GM12878 (cell line): ENCODE measurements at regions not wholly inside any gene's neighbourhood (a gene's known extent, or its start where the extent isn't known, plus 50 kb on each side); places are given as distances from the start of the nearest gene placed in this dataset.

Source experiments
- ATAC-seq: fragments of 200-7000 bp; cut with Tn5 transposase; 3 replicates; pipeline ENCODE4 v1.9.1; 2020; ENCODE audit warnings: mild to moderate bottlenecking, moderate library complexity
- BruUV-seq: library from RNA; stranded (reverse); fragments of 400-500 nt; replicated peaks from 2 replicates; lab custom pipeline; 2021; lab: Mats Ljungman, UMichigan
- CTCF ChIA-PET: fragments of 300-600 bp; sonication (Branson Sonifier 250); formaldehyde crosslinking; extraction: SDS; loops from one replicate; lab custom pipeline; 2021; ENCODE audit warnings: inconsistent platforms; lab: Yijun Ruan, JAX
- POLR2A ChIA-PET: fragments of 350-600 bp; formaldehyde crosslinking; extraction: SDS; loops from one replicate; lab custom pipeline; 2021; ENCODE audit warnings: inconsistent platforms; lab: Charles Lee
- RAD21 ChIA-PET: fragments of 300-600 bp; sonication (Branson Sonifier 250); formaldehyde crosslinking; loops from one replicate; lab custom pipeline; 2023; ENCODE audit warnings: antibody characterized with exemption; ENCODE audit not compliant: unreplicated experiment; lab: Charles Lee
- SMC1A ChIA-PET: fragments of 300-600 bp; sonication (Branson Sonifier 250); formaldehyde crosslinking; loops from one replicate; lab custom pipeline; 2023; ENCODE audit not compliant: unreplicated experiment, uncharacterized antibody; lab: Charles Lee
- DNase-seq: peaks from one replicate; pipeline ENCODE4 v3.0.0-alpha.2; 2011; ENCODE audit warnings: low read depth, low spot score
- FAIRE-seq: peaks from 3 replicates; lab custom pipeline; 2011; peaks lifted over from hg19 to GRCh38; lab: Jason Lieb, UNC
- H2AFZ ChIP-seq: 2 replicates; pipeline ENCODE4 v1.6.0; 2011; ENCODE audit warnings: low read depth, low read length, control low read depth; ENCODE audit not compliant: control insufficient read depth
- H3K27ac ChIP-seq: 2 replicates; pipeline ENCODE4 v1.5.1; 2011; ENCODE audit warnings: control low read depth; ENCODE audit not compliant: control insufficient read depth, insufficient read depth
- H3K27me3 ChIP-seq, 2 experiments: replicated peaks in 1 of 2; 2 replicates each; pipeline versions ENCODE4 v1.6.0 to v1.6.1; 2011; ENCODE audit warnings: low read length in 1 of 2; ENCODE audit not compliant: control insufficient read depth in 2 of 2, insufficient read depth in 2 of 2
- H3K36me3 ChIP-seq, 2 experiments: 2 replicates each; pipeline ENCODE4 v1.5.1; 2011; ENCODE audit warnings: low read length in 1 of 2; ENCODE audit not compliant: control insufficient read depth in 2 of 2, insufficient read depth in 2 of 2
- H3K4me1 ChIP-seq: 2 replicates; pipeline ENCODE4 v1.6.1; 2011; ENCODE audit warnings: mild to moderate bottlenecking, low read length, moderate library complexity, mixed read lengths; ENCODE audit not compliant: control insufficient read depth, insufficient read depth
- H3K4me2 ChIP-seq: 2 replicates; pipeline ENCODE4 v1.6.0; 2011; ENCODE audit warnings: control low read depth; ENCODE audit not compliant: control insufficient read depth, insufficient read depth
- H3K4me3 ChIP-seq: fragments of 200-600 bp; sonication (generic); 2 replicates; pipeline ENCODE4 v1.5.1; 2016
- H3K79me2 ChIP-seq: 2 replicates; pipeline ENCODE4 v1.6.0; 2011; ENCODE audit warnings: low read length; ENCODE audit not compliant: control insufficient read depth, insufficient read depth
- H3K9ac ChIP-seq: 2 replicates; pipeline ENCODE4 v1.8.0; 2011; ENCODE audit warnings: low read length, control low read depth, mixed read lengths; ENCODE audit not compliant: control insufficient read depth, insufficient read depth
- H3K9me3 ChIP-seq: replicated peaks from 3 replicates; pipeline ENCODE4 v1.5.1; 2011; ENCODE audit warnings: mild to moderate bottlenecking, low read length; ENCODE audit not compliant: control insufficient read depth, insufficient read depth
- H4K20me1 ChIP-seq: 2 replicates; pipeline ENCODE4 v1.6.0; 2011; ENCODE audit not compliant: control insufficient read depth, insufficient read depth
- ASH2L ChIP-seq: fragments of 300-600, 200-600 bp; sonication (generic); IDR thresholded peaks from 2 replicates; pipeline ENCODE4 v1.6.1; 2017; ENCODE audit warnings: low read depth, mild to moderate bottlenecking, borderline replicate concordance
- BACH1 ChIP-seq: fragments of 450-650 bp; IDR thresholded peaks from 2 replicates; pipeline ENCODE4 v1.6.1; 2017; ENCODE audit warnings: mild to moderate bottlenecking, borderline replicate concordance
- GATAD2B ChIP-seq: fragments of 450-650 bp; conservative IDR thresholded peaks from 2 replicates; pipeline ENCODE4 v1.6.1; 2017; ENCODE audit warnings: low read depth, mild to moderate bottlenecking, moderate library complexity
- HDAC6 ChIP-seq: fragments of 200-600 bp; sonication (generic); IDR thresholded peaks from one replicate; pipeline ENCODE4 v1.8.0; 2017; ENCODE audit warnings: antibody characterized with exemption; ENCODE audit not compliant: unreplicated experiment
- IKZF1 ChIP-seq: fragments of 450-650 bp; conservative IDR thresholded peaks from 2 replicates; pipeline ENCODE4 v1.6.1; 2017; ENCODE audit warnings: antibody characterized with exemption, mild to moderate bottlenecking
- MYC ChIP-seq: IDR thresholded peaks from 2 replicates; pipeline ENCODE4 v1.6.1; 2011; ENCODE audit warnings: mild to moderate bottlenecking, low read length, moderate library complexity, inconsistent platforms; ENCODE audit not compliant: insufficient read depth, insufficient replicate concordance, insufficient read length, severe bottlenecking
- NBN ChIP-seq: fragments of 450-650 bp; IDR thresholded peaks from 2 replicates; pipeline ENCODE4 v1.6.1; 2016
- NR2C2 ChIP-seq: IDR thresholded peaks from 2 replicates; pipeline ENCODE4 v1.6.1; 2011; ENCODE audit warnings: borderline replicate concordance, low read depth; ENCODE audit not compliant: control insufficient read depth, insufficient read length
- RCOR1 ChIP-seq: conservative IDR thresholded peaks from 2 replicates; pipeline ENCODE4 v1.6.1; 2012; ENCODE audit warnings: low read depth, low read length, improper control_type of control experiment
- ZSCAN29 ChIP-seq: fragments of 450-650 bp; IDR thresholded peaks from 2 replicates; pipeline ENCODE4 v1.6.1; 2017; ENCODE audit warnings: mild to moderate bottlenecking, moderate library complexity
- WGBS: methylation state at CpG from one replicate; pipeline ENCODE4 v1.1.6; 2016; ENCODE audit warnings: low lambda C conversion rate; ENCODE audit not compliant: insufficient replicate concordance, insufficient coverage; ENCODE audit errors: missing lambda C conversion rate; 5-methylcytosine and 5-hydroxymethylcytosine counted together
- in situ Hi-C: fragments of 300-500 bp; cut with MboI; formaldehyde crosslinking; loops from 9 replicates; pipeline ENCODE4 v1.14.3; 2018; ENCODE audit warnings: mixed read lengths
- intact Hi-C: fragments of 100-400 bp; cut with micrococcal nuclease; formaldehyde crosslinking; loops from one replicate; pipeline ENCODE4 v1.14.2; 2022; ENCODE audit not compliant: unreplicated experiment
- TF ChIP-seq, protein P1 (sequence below): fragments of 450-650 bp; IDR thresholded peaks from 2 replicates; pipeline ENCODE4 v1.6.1; 2018; ENCODE audit warnings: borderline replicate concordance, mild to moderate bottlenecking; ENCODE audit not compliant: partially characterized antibody

DNA sequence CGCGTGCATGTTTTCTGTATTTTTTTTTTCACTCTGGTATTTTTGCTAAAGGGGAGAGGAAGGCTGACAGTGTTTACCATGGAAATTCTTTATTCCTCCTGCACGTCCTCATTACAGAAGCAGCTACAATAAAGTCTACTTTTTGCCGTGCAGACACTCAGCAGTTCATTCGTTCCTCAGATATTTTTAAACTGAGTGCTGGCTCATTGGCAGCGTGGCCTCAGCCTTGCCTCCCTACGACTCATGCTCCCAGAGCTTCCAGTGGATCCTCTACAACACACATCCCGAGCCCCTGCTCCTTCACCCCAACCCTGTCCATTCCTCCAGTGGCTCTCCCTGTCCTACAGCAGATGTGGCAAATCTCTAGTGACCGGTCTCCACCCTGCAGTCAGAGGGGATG, 239.2 kb upstream of the ZMIZ1 start:
- no peaks in the 10 kb centered on the region for H3K4me1 ChIP-seq
- TF ChIP-seq BACH1 (no peak), MYC (no peak), NR2C2 (no peak), ASH2L (no peak), RCOR1 (no peak), GATAD2B (no peak), IKZF1 (no peak), ZSCAN29 (no peak), NBN (no peak), HDAC6 (no peak)
- TF ChIP-seq, protein P1, sequence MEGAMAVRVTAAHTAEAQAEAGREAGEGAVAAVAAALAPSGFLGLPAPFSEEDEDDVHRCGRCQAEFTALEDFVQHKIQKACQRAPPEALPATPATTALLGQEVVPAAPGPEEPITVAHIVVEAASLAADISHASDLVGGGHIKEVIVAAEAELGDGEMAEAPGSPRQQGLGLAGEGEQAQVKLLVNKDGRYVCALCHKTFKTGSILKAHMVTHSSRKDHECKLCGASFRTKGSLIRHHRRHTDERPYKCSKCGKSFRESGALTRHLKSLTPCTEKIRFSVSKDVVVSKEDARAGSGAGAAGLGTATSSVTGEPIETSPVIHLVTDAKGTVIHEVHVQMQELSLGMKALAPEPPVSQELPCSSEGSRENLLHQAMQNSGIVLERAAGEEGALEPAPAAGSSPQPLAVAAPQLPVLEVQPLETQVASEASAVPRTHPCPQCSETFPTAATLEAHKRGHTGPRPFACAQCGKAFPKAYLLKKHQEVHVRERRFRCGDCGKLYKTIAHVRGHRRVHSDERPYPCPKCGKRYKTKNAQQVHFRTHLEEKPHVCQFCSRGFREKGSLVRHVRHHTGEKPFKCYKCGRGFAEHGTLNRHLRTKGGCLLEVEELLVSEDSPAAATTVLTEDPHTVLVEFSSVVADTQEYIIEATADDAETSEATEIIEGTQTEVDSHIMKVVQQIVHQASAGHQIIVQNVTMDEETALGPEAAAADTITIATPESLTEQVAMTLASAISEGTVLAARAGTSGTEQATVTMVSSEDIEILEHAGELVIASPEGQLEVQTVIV: no peak
- H3K9ac ChIP-seq: no peak overlapping the region
- CTCF ChIA-PET: interaction anchor here (0.6 kb wide), 1 partner anchor 75 kb away, joined by 3 read pairs; no protein-coding TSS in a partner anchor
- H3K4me2 ChIP-seq: no peak overlapping the region
- ATAC-seq: no peak
- no peak for FAIRE-seq
- H3K79me2 ChIP-seq: no peaks in the 10 kb centered on the region
- H3K27me3 ChIP-seq: peaks cover 0 to 5% of the 10 kb centered on the region in 2 experiments; a peak in 3 of 4 replicates
- H2AFZ ChIP-seq: no peak overlapping the region
- no peaks in the 10 kb centered on the region for H4K20me1 ChIP-seq
- RAD21 ChIA-PET: no interaction called here
- no peak overlapping the region for H3K4me3 ChIP-seq
- SMC1A ChIA-PET: no interaction called here
- intact Hi-C loops (no loop called here), in situ Hi-C loops (no loop called here)
- POLR2A ChIA-PET: no interaction called here
- no peak overlapping the region for H3K27ac ChIP-seq
- H3K9me3 ChIP-seq: no peaks in the 10 kb centered on the region; the same call in 2 of the 3 replicates
- H3K36me3 ChIP-seq: no peaks in the 10 kb centered on the region
- no TSS peak for BruUV-seq
- no peak for DNase-seq
- WGBS: 18% methylated on average over 7 of the region's 9 CpGs
